ENCODE measurements at regions not wholly inside any gene's neighbourhood (a gene's known extent, or its start where the extent isn't known, plus 50 kb on each side); places are given as distances from the start of the nearest gene placed in this dataset.

- H3K27ac Mint-ChIP-seq, result no peak overlapping the region
- H3K27me3 Mint-ChIP-seq (ENCODE audit: insufficient read depth), result no peaks in the 10 kb centered on the region
- H3K4me3 Mint-ChIP-seq, result no peak overlapping the region
- no peaks in the 10 kb centered on the region for H3K36me3 Mint-ChIP-seq (ENCODE audit: low read depth)
- peaks cover 14% of the 10 kb centered on the region for H3K9me3 Mint-ChIP-seq
- DNase-seq, result no peak
- H3K4me1 Mint-ChIP-seq (ENCODE audit: low read depth), result no peaks in the 10 kb centered on the region
- no peak for TF ChIP-seq CTCF (IDR thresholded peaks at IDR 0.05)
Observed at GRCh38 chr5:110064603-110065268, 375.0 kb downstream of the MAN2A1 start.

DNA sequence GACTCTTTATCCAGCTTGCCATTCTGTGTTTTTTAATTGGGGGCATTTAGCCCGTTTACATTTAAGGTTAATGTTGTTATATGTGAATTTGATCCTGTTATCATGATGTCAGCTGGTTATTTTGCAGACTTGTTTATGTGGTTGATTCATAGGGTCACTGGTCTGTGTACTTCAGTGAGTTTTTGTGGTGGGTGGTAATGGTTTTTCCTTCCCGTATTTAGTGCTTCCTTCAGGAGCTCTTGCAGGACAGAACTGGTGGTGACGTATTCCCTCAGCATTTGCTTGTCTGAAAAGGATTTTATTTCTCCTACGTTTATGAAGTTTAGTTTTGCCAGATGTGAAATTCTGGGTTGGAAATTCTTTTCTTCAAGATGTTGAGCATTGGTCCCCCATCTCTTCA is 381.1 kb downstream of the MAN2A1 start:
- Mint-ChIP-seq H3K4me3 (no peak overlapping the region), H3K9me3 (peaks cover 54% of the 10 kb centered on the region), H3K4me1 (ENCODE audit: low read depth) (no peaks in the 10 kb centered on the region), H3K36me3 (ENCODE audit: low read depth) (no peaks in the 10 kb centered on the region), H3K27ac (no peak overlapping the region), H3K27me3 (ENCODE audit: insufficient read depth) (no peaks in the 10 kb centered on the region)
- no peak for DNase-seq
- TF ChIP-seq CTCF (IDR thresholded peaks at IDR 0.05), result no peak

- H3K36me3 Mint-ChIP-seq (ENCODE audit: low read depth), result no peaks in the 10 kb centered on the region
- TF ChIP-seq CTCF (IDR thresholded peaks at IDR 0.05), result no peak
- DNase-seq, result no peak
Observed at GRCh38 chr5:110072651-110073050, 382.9 kb downstream of the MAN2A1 start.

GRCh38 chr5:110073534-110073933 is 383.8 kb downstream of the MAN2A1 start:
- Mint-ChIP-seq H3K4me1 (ENCODE audit: low read depth) (no peaks in the 10 kb centered on the region), H3K27me3 (ENCODE audit: insufficient read depth) (no peaks in the 10 kb centered on the region), H3K4me3 (no peak overlapping the region), H3K9me3 (peaks cover 63% of the 10 kb centered on the region), H3K36me3 (ENCODE audit: low read depth) (no peaks in the 10 kb centered on the region), H3K27ac (no peak overlapping the region)
- no peak for DNase-seq
- TF ChIP-seq CTCF (IDR thresholded peaks at IDR 0.05), result no peak

More at GRCh38 chr5:110072651-110073050, 382.9 kb downstream of the MAN2A1 start:
- H3K27me3 Mint-ChIP-seq (ENCODE audit: insufficient read depth), result no peaks in the 10 kb centered on the region
- H3K4me1 Mint-ChIP-seq (ENCODE audit: low read depth), result no peaks in the 10 kb centered on the region
- no peak overlapping the region for H3K27ac Mint-ChIP-seq
- no peak overlapping the region for H3K4me3 Mint-ChIP-seq
- peaks cover 61% of the 10 kb centered on the region for H3K9me3 Mint-ChIP-seq

- no peak overlapping the region for H3K27ac Mint-ChIP-seq
- H3K4me3 Mint-ChIP-seq, result no peak overlapping the region
- DNase-seq, result no peak
- H3K27me3 Mint-ChIP-seq (ENCODE audit: insufficient read depth), result no peaks in the 10 kb centered on the region
- no peak for TF ChIP-seq CTCF (IDR thresholded peaks at IDR 0.05)
- H3K9me3 Mint-ChIP-seq, result peaks cover 46% of the 10 kb centered on the region
- no peaks in the 10 kb centered on the region for H3K36me3 Mint-ChIP-seq (ENCODE audit: low read depth)
- H3K4me1 Mint-ChIP-seq (ENCODE audit: low read depth), result no peaks in the 10 kb centered on the region
Observed at GRCh38 chr5:110075656-110076055, 385.9 kb downstream of the MAN2A1 start.

Data from HFFc6 (cell line).